HepG2 (cell line): ENCODE measurements at regions not wholly inside any gene's neighbourhood (a gene's known extent, or its start where the extent isn't known, plus 50 kb on each side); places are given as distances from the start of the nearest gene placed in this dataset.

Experiments used
- ATAC-seq: fragments of 200-7000 bp; cut with Tn5 transposase; 3 replicates; pipeline ENCODE4 v1.9.1; 2020; ENCODE audit warnings: mild to moderate bottlenecking, moderate library complexity
- BruUV-seq: library from RNA; stranded (reverse); fragments of 400-500 nt; replicated peaks from 2 replicates; lab custom pipeline; 2021; lab: Mats Ljungman, UMichigan
- CTCF ChIA-PET: fragments of 300-600 bp; formaldehyde crosslinking; extraction: SDS; loops from one replicate; lab custom pipeline; 2021; ENCODE audit warnings: low total read pairs, inconsistent platforms, low intra/inter-chr PET ratio; lab: Yijun Ruan, JAX
- POLR2A ChIA-PET: fragments of 350-600 bp; sonication (Branson Sonifier 250); formaldehyde crosslinking; loops from one replicate; lab custom pipeline; 2020; ENCODE audit warnings: antibody characterized with exemption, inconsistent platforms; lab: Yijun Ruan, JAX
- DNase-seq: peaks from one replicate; pipeline ENCODE4 v3.0.0-alpha.2; 2015; ENCODE audit warnings: low spot score
- FAIRE-seq: peaks from 3 replicates; lab custom pipeline; 2011; peaks lifted over from hg19 to GRCh38; lab: Jason Lieb, UNC
- H2AFZ ChIP-seq: one replicate; pipeline ENCODE4 v1.6.1; 2011; ENCODE audit warnings: low read length, inconsistent platforms
- H3K27ac ChIP-seq: fragments of 300-600 bp; 3 replicates; pipeline ENCODE4 v1.8.0; 2011; ENCODE audit warnings: mixed run types, mild to moderate bottlenecking, mixed read lengths, low read length, inconsistent platforms; ENCODE audit not compliant: insufficient read depth; ENCODE audit errors: extremely low read length
- H3K27me3 ChIP-seq, 2 experiments: fragments of 200-600 bp in 1 of 2; 2 replicates in 1 of 2; 3 replicates in 1 of 2; pipeline versions ENCODE4 v1.6.0 to v1.8.0; 2011; ENCODE audit warnings: low read length in 2 of 2, mild to moderate bottlenecking in 2 of 2, moderate library complexity in 2 of 2, inconsistent platforms in 1 of 2; ENCODE audit not compliant: insufficient read depth in 2 of 2, control insufficient read depth in 1 of 2
- H3K36me3 ChIP-seq, 2 experiments: fragments of 200-600 bp in 1 of 2; replicated peaks in 1 of 2; 2 replicates in 1 of 2; 3 replicates in 1 of 2; pipeline versions ENCODE4 v1.5.1 to v1.8.0; 2011; ENCODE audit warnings: low read length in 2 of 2, inconsistent platforms in 1 of 2; ENCODE audit not compliant: insufficient read depth in 2 of 2, control insufficient read depth in 1 of 2
- H3K4me1 ChIP-seq: 2 replicates; pipeline ENCODE4 v1.5.1; 2012; ENCODE audit warnings: low read length, inconsistent platforms; ENCODE audit not compliant: insufficient read depth
- H3K4me2 ChIP-seq: 2 replicates; pipeline ENCODE4 v1.6.0; 2011; ENCODE audit warnings: low read depth, low read length, inconsistent platforms
- H3K4me3 ChIP-seq, 3 experiments: fragments of 200-600 bp in 1 of 3; sonication (generic), shearing (Covaris generic) in 1 of 3; replicated peaks in 1 of 3; 2 replicates each; pipeline ENCODE4 v1.5.1; 2011 to 2016; ENCODE audit warnings: low read length in 3 of 3, inconsistent platforms in 2 of 3, low read depth in 2 of 3, mild to moderate bottlenecking in 2 of 3, control low read depth in 1 of 3, mixed read lengths in 1 of 3; ENCODE audit not compliant: insufficient read depth in 1 of 3
- H3K79me2 ChIP-seq: one replicate; pipeline ENCODE4 v1.6.1; 2011; ENCODE audit warnings: low read length, inconsistent platforms; ENCODE audit not compliant: insufficient read depth
- H3K9ac ChIP-seq: 2 replicates; pipeline ENCODE4 v1.6.0; 2011; ENCODE audit warnings: mild to moderate bottlenecking, low read depth, low read length, inconsistent platforms; ENCODE audit not compliant: insufficient read depth
- H3K9me3 ChIP-seq: 2 replicates; pipeline ENCODE4 v1.5.1; 2012; ENCODE audit warnings: mild to moderate bottlenecking, low read length
- H4K20me1 ChIP-seq: 2 replicates; pipeline ENCODE4 v1.6.0; 2011; ENCODE audit warnings: inconsistent platforms, mild to moderate bottlenecking, low read length, moderate library complexity; ENCODE audit not compliant: insufficient read depth
- AHR ChIP-seq: IDR thresholded peaks from 2 replicates; pipeline ENCODE4 v1.6.1; 2018; ENCODE audit warnings: missing genetic modification reagents, missing compliant biosample characterization
- DPF2 ChIP-seq: sonication (generic); formaldehyde crosslinking; IDR thresholded peaks from 2 replicates; pipeline ENCODE4 v1.4.0; 2020; ENCODE audit warnings: mild to moderate bottlenecking, low read depth, missing genetic modification reagents, borderline replicate concordance
- GMEB2 ChIP-seq: IDR thresholded peaks from 2 replicates; pipeline ENCODE4 v1.6.1; 2016; ENCODE audit warnings: missing biosample characterization, missing genetic modification reagents, low read depth
- SATB2 ChIP-seq: sonication (generic); formaldehyde crosslinking; IDR thresholded peaks from 2 replicates; pipeline ENCODE4 v1.5.0; 2020; ENCODE audit warnings: missing genetic modification reagents
- ZBTB10 ChIP-seq: sonication (generic); formaldehyde crosslinking; IDR thresholded peaks from 2 replicates; pipeline ENCODE4 v1.4.0; 2020; ENCODE audit warnings: missing genetic modification reagents, borderline replicate concordance
- ZBTB8A ChIP-seq: sonication (generic); formaldehyde crosslinking; IDR thresholded peaks from 2 replicates; pipeline ENCODE4 v1.4.0; 2020; ENCODE audit warnings: mild to moderate bottlenecking, low read depth, missing genetic modification reagents, borderline replicate concordance
- ZNF143 ChIP-seq: sonication (generic); formaldehyde crosslinking; IDR thresholded peaks from 2 replicates; pipeline ENCODE4 v1.4.0; 2020; ENCODE audit warnings: missing genetic modification reagents
- WGBS: methylation state at CpG from one replicate; pipeline ENCODE4 v1.1.6; 2017; ENCODE audit warnings: low lambda C conversion rate; 5-methylcytosine and 5-hydroxymethylcytosine counted together
- in situ Hi-C: cut with HindIII; loops from 2 replicates; pipeline ENCODE4 v1.10.0; 2017; ENCODE audit warnings: low pct_unique_long_range_greater_than_20kb; ENCODE audit not compliant: extremely low pct_ligation_motif_present
- intact Hi-C: fragments of 100-400 bp; cut with micrococcal nuclease; formaldehyde crosslinking; loops from one replicate; pipeline ENCODE4 v1.10.0; 2022; ENCODE audit not compliant: unreplicated experiment

- H3K9me3 ChIP-seq, result no peaks in the 10 kb centered on the region; the same call in 1 of the 2 replicates
- DNase-seq (no peak), ATAC-seq (no peak), FAIRE-seq (no peak)
- H3K4me2 ChIP-seq, result no peak overlapping the region
- no peaks in the 10 kb centered on the region for H3K4me1 ChIP-seq
- POLR2A ChIA-PET, result no interaction called here
- in situ Hi-C loops, result no loop called here
- WGBS, result 3% methylated on average over 4 of the region's 4 CpGs
- H3K27ac ChIP-seq, result no peak overlapping the region
- H4K20me1 ChIP-seq, result no peaks in the 10 kb centered on the region
- no peaks in the 10 kb centered on the region for H3K27me3 ChIP-seq
- H3K9ac ChIP-seq, result no peak overlapping the region
- no peak overlapping the region for H2AFZ ChIP-seq
- no peaks in the 10 kb centered on the region for H3K36me3 ChIP-seq
- CTCF ChIA-PET, result no interaction called here
- no peak overlapping the region for H3K4me3 ChIP-seq
- H3K79me2 ChIP-seq, result no peaks in the 10 kb centered on the region
- TF ChIP-seq DPF2, result no peak
- no peak for TF ChIP-seq ZBTB10
- no peak for TF ChIP-seq SATB2
- no peak for TF ChIP-seq ZBTB8A (CRISPR knock-in tag)
- no peak for TF ChIP-seq AHR (CRISPR knock-in tag)
- TF ChIP-seq GMEB2 (CRISPR knock-in tag), result no peak
- TF ChIP-seq ZNF143 (CRISPR knock-in tag), result no peak
- intact Hi-C loops, result no loop called here
- no TSS peak for BruUV-seq
Measured at GRCh38 chr6:91667596-91667995, 1080.7 kb upstream of the MAP3K7 start.
